ENCODE measurements at regions not wholly inside any gene's neighbourhood (a gene's known extent, or its start where the extent isn't known, plus 50 kb on each side); places are given as distances from the start of the nearest gene placed in this dataset.

- no peak overlapping the region for H3K4me3 ChIP-seq (ENCODE audit: low read depth, low read length)
These were observed 1985.1 kb upstream of the CELF4 start for GRCh38 chr18:39550701-39551100.

DNA sequence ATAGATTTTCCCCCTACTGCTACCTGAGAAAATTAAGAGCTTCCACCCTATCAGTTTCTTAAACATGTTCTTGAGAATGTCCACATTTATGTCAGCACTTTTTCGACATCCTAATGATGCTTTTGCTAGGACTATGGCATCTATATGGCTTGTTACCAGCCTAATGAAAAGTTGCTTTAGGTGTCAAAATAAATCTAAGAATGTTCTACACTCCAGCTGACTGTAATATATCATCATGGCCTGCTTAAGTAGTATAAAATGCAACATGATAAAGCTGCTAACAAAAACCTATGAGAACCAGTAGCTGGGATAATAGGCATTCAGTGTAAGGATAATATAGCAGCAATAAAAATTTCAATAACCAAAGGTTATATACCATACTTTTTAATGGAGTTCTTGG lies 1983.5 kb upstream of the CELF4 start:
- H3K4me3 ChIP-seq (ENCODE audit: low read depth, low read length): no peak overlapping the region

- no peak overlapping the region for H3K4me3 ChIP-seq (ENCODE audit: low read depth, low read length)
These were observed 1966.1 kb upstream of the CELF4 start for GRCh38 chr18:39531659-39532058.

GRCh38 chr18:39529358-39529757 lies 1963.8 kb upstream of the CELF4 start:
- H3K4me3 ChIP-seq (ENCODE audit: low read depth, low read length): no peak overlapping the region

- H3K4me3 ChIP-seq (ENCODE audit: low read depth, low read length): no peak overlapping the region
These were observed 1961.9 kb upstream of the CELF4 start for GRCh38 chr18:39527465-39527864.

GRCh38 chr18:39524370-39524769 lies 1958.8 kb upstream of the CELF4 start:
- no peak overlapping the region for H3K4me3 ChIP-seq (ENCODE audit: low read depth, low read length)

DNA sequence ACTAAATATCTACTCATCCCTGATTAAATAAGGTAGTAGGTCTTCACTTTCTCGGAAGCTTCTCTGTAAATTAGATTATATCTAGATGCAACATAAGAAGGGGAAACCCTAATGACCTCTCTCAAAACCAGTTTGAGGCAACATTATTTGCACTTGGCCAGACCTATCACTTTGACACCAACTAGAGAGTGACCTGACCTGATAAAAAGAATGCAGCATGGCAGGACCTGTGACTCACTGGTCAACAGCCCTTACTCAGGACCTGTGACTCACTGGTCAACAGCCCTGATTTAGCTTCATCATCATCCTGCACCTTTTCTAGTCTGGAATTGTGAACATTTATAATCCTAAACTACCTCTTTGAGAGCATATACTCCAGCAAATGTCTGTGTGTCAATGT lies 1957.7 kb upstream of the CELF4 start:
- H3K4me3 ChIP-seq (ENCODE audit: low read depth, low read length): no peak overlapping the region

DNA sequence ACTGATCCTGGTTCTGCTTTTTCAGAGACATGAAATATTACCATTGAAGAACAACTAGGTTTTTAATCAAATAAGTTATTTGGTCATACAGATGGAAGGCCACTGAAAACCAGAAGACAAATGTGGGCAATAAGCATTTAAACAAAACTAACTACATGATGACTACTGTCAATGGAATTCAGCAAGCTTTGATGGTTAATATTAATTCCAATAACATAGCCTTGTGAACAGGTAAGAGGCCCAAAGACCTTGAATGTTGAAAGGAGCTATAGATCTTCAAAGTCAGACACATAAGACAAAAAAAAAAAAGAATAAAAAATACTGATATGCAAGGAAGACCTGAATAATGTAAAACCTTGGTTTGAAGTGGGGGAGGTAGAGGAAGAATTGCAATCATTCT lies 1955.6 kb upstream of the CELF4 start:
- no peak overlapping the region for H3K4me3 ChIP-seq (ENCODE audit: low read depth, low read length)

GRCh38 chr18:39519741-39520140 lies 1954.1 kb upstream of the CELF4 start:
- no peak overlapping the region for H3K4me3 ChIP-seq (ENCODE audit: low read depth, low read length)

- H3K4me3 ChIP-seq (ENCODE audit: low read depth, low read length): no peak overlapping the region
These were observed 1949.7 kb upstream of the CELF4 start for GRCh38 chr18:39515299-39515698.

DNA sequence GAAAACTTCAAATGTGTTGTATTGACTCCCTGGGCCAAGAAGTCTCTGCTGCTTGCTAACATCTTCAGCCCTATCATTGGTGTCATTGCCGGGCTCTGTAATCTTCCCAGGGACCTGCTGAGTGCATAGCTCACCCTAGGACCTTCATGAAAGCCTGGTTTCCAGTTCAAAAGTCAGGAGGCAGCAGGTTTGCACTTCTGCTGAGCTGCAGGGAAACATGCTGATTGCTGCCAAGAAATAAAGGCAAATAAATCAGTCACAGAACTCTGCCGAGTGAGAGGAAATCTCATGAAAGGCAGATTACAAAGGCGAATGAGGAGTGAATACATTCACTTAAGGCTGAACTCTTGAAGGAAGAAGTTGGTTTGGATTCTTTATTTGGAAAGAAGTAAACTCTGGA lies 1947.6 kb upstream of the CELF4 start:
- no peak overlapping the region for H3K4me3 ChIP-seq (ENCODE audit: low read depth, low read length)

- no peak overlapping the region for H3K4me3 ChIP-seq (ENCODE audit: low read depth, low read length)
These were observed 1941.2 kb upstream of the CELF4 start for GRCh38 chr18:39506581-39507330.

DNA sequence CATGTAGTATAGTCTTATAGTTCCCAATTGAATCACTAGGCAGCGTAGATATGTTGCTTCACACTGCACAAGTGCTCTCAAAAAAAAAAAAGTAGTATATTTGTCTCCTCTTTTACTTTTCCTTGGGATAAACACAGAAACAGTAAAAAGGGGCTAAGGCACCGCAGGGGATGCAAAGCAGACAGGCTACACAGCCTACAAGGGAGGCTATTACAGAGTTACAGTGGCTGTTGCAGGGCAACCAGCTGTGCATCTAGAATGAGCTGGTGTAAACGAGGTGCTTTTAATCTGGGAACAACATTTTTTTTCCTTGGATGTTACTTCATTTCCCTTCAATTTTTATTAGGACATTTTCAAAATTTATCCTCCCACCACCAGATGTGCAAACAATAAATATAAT lies 1934.7 kb upstream of the CELF4 start:
- H3K4me3 ChIP-seq (ENCODE audit: low read depth, low read length): no peak overlapping the region

GRCh38 chr18:39497821-39498220 lies 1932.2 kb upstream of the CELF4 start:
- H3K4me3 ChIP-seq (ENCODE audit: low read depth, low read length): no peak overlapping the region

DNA sequence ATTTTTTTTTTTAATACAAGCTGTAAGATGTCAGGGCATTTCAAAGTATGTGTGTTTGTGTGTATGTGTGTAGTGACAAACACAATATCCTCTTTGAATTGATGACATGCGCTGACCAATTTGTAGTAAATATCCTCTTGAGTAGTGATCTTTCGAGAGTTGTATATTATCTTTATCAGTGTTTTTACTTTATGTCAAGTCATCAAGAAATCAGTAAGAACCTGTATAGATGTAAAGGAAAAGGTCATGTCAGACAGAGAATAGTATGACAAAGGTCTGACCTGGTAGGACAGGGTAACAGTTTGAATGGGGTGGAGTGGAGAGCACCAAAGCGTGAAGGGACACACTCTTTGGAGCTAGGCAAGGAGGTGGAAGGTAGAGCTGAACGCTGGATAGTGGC lies 1931.4 kb upstream of the CELF4 start:
- H3K4me3 ChIP-seq (ENCODE audit: low read depth, low read length): no peak overlapping the region

DNA sequence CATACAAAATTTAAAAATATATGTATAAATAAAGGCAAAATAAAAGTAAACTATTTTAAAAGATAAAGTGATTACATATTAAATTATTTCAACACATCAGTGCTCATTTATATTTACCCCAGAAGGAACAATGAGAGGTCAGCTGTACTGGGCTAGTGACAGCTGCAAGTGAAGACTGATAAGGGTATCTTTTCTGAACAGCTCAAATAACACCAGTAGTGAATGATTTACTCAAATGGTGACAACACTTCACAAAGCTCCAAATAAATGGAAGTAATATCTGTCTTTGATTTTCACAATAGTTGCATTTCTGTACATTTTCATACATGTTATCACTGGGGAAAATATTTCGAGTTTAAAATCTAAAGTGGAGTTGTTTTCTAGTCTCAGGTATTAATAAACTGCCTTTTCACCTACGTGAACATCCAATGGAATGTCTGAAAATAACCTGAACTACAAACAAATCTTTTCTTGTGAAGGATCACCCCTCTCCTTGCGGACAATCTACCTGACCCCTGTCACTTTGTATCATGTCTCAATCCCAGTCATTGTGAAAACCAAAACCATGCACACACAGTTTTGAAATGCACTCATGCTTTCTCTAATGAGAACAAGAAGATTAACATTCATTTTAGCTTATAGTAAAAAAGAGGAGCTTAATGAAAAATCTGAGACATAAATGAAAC lies 1928.8 kb upstream of the CELF4 start:
- H3K4me3 ChIP-seq (ENCODE audit: low read depth, low read length): no peak overlapping the region

GRCh38 chr18:39491408-39491807 lies 1925.8 kb upstream of the CELF4 start:
- no peak overlapping the region for H3K4me3 ChIP-seq (ENCODE audit: low read depth, low read length)

DNA sequence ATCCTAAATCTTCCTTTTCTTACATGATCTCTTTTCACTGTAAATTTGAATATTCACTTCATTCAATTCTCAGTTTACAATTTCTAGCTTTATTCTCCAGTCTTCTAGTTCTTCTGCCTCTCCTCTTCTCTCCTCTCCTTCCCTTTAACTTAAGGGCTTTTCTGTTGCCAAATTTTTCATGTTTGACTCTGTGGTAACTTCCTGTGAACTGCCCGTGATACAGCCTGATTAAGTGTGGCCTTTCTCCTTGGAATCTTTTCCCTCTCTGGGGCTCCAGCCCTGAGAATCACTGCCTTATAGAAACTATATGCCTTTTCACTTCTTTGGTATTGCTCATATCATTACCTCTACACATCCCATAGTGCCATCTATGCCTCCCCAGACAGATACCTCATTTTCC lies 1923.8 kb upstream of the CELF4 start:
- no peak overlapping the region for H3K4me3 ChIP-seq (ENCODE audit: low read depth, low read length)

DNA sequence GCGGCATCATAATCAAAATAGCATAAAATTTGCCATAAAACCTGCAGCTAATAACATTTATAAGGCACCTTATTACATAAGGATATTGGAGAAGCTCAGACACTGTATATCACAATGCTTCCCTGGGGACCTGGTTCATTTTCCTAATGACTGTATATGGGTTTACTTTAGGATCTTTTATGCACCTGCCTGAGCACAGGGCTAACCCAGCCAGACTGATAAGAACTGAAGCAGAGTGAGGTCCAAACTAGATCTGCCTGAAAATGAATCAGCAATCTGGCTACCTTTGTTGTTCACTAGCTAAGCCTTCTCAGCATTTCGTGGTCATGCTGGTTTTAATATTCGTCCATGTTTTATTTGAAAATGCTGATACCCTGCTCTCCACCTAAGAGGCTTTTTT lies 1922.3 kb upstream of the CELF4 start:
- H3K4me3 ChIP-seq (ENCODE audit: low read depth, low read length): no peak overlapping the region

DNA sequence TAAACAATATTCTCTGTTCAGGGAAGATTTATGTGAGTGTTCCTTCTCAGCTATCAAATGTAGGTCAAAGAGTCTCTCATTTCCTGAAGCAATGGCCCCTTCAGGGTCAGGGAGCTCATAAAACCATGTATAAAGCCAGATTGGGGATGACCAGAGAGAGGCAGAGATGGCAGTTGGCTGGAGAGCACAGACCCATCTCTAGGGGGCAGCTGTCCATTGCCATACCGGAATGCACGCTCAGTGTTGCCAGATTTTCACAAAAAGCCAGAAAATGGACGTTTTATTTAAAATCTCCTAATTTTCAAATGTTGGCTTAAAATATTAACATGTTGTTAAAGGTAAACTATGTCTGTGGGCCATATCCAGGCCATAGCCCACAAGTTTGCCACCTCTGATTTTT lies 1920.7 kb upstream of the CELF4 start:
- no peak overlapping the region for H3K4me3 ChIP-seq (ENCODE audit: low read depth, low read length)

- no peak overlapping the region for H3K4me3 ChIP-seq (ENCODE audit: low read depth, low read length)
These were observed 1920.1 kb upstream of the CELF4 start for GRCh38 chr18:39485696-39486095.

GRCh38 chr18:39481281-39481680 lies 1915.7 kb upstream of the CELF4 start:
- no peak overlapping the region for H3K4me3 ChIP-seq (ENCODE audit: low read depth, low read length)
